Endothelial cell of umbilical vein (primary cell): ENCODE measurements at regions not wholly inside any gene's neighbourhood (a gene's known extent, or its start where the extent isn't known, plus 50 kb on each side); places are given as distances from the start of the nearest gene placed in this dataset.

ENCODE experiments used
- BruUV-seq: library from RNA; stranded (reverse); fragments of 400-500 nt; replicated peaks from 2 replicates; lab custom pipeline; 2021; lab: Mats Ljungman, UMichigan
- CTCF ChIA-PET: fragments of 300-600, 350-600 bp; sonication (Branson Sonifier 250); formaldehyde crosslinking; loops from one replicate; lab custom pipeline; 2021; ENCODE audit warnings: antibody characterized with exemption, inconsistent platforms; lab: Charles Lee
- POLR2A ChIA-PET: fragments of 300-600, 350-600 bp; sonication (Branson Sonifier 250); formaldehyde crosslinking; loops from one replicate; lab custom pipeline; 2021; ENCODE audit warnings: antibody characterized with exemption, inconsistent platforms; lab: Charles Lee
- DNase-seq: peaks from one replicate; pipeline ENCODE4 v3.0.0-alpha.2; 2011; ENCODE audit warnings: low read depth, low spot score
- FAIRE-seq: peaks from 2 replicates; lab custom pipeline; 2011; peaks lifted over from hg19 to GRCh38; lab: Jason Lieb, UNC
- H2AFZ ChIP-seq: 2 replicates; pipeline ENCODE4 v1.6.0; 2012; ENCODE audit warnings: low read depth, low read length, control low read depth, inconsistent platforms
- H3K27ac ChIP-seq: 2 replicates; pipeline ENCODE4 v1.5.1; 2011; ENCODE audit warnings: low read depth, mild to moderate bottlenecking, control low read depth, low read length, moderate library complexity; ENCODE audit not compliant: insufficient read depth
- H3K27me3 ChIP-seq, 2 experiments: 2 replicates each; pipeline versions ENCODE4 v1.6.0 to v1.6.1; 2011; ENCODE audit warnings: low read length in 2 of 2, mixed read lengths in 1 of 2; ENCODE audit not compliant: control insufficient read depth in 2 of 2, insufficient read depth in 2 of 2
- H3K36me3 ChIP-seq, 2 experiments: 2 replicates in 1 of 2; 3 replicates in 1 of 2; pipeline ENCODE4 v1.5.1; 2011; ENCODE audit warnings: low read length in 2 of 2, mild to moderate bottlenecking in 1 of 2, moderate library complexity in 1 of 2; ENCODE audit not compliant: control insufficient read depth in 2 of 2, insufficient read depth in 2 of 2; ENCODE audit errors: extremely low read depth in 1 of 2
- H3K4me1 ChIP-seq: 3 replicates; pipeline ENCODE4 v1.5.1; 2011; ENCODE audit warnings: mild to moderate bottlenecking, low read length; ENCODE audit not compliant: control insufficient read depth, insufficient read depth; ENCODE audit errors: extremely low read depth
- H3K4me2 ChIP-seq: 2 replicates; pipeline ENCODE4 v1.6.1; 2011; ENCODE audit warnings: low read length, control low read depth, mixed read lengths; ENCODE audit not compliant: insufficient read depth
- H3K4me3 ChIP-seq, 3 experiments: fragments of 200-600 bp in 1 of 3; sonication (generic), shearing (Covaris generic) in 1 of 3; replicated peaks in 1 of 3; 2 replicates each; pipeline ENCODE4 v1.5.1; 2011 to 2016; ENCODE audit warnings: control low read depth in 3 of 3, low read length in 3 of 3, mild to moderate bottlenecking in 2 of 3, inconsistent platforms in 1 of 3, low read depth in 1 of 3, moderate library complexity in 1 of 3; ENCODE audit not compliant: insufficient read depth in 1 of 3
- H3K79me2 ChIP-seq: 2 replicates; pipeline ENCODE4 v1.6.0; 2012; ENCODE audit warnings: low read length, inconsistent platforms; ENCODE audit not compliant: control insufficient read depth, insufficient read depth
- H3K9ac ChIP-seq: replicated peaks from 2 replicates; pipeline ENCODE3; 2011; ENCODE audit warnings: low read length, control low read depth; ENCODE audit not compliant: insufficient read depth; ENCODE audit errors: extremely low read depth
- H3K9me1 ChIP-seq: replicated peaks from 3 replicates; pipeline ENCODE4 v1.6.0; 2011; ENCODE audit warnings: mild to moderate bottlenecking, low read length; ENCODE audit not compliant: control insufficient read depth, insufficient read depth; ENCODE audit errors: extremely low read depth
- H3K9me3 ChIP-seq: replicated peaks from 2 replicates; pipeline ENCODE4 v1.5.1; 2012; ENCODE audit warnings: low read length, inconsistent platforms; ENCODE audit not compliant: control insufficient read depth, insufficient read depth
- H4K20me1 ChIP-seq: replicated peaks from 2 replicates; pipeline ENCODE3; 2011; ENCODE audit warnings: mild to moderate bottlenecking, low read length; ENCODE audit not compliant: control insufficient read depth, insufficient read depth; ENCODE audit errors: extremely low read depth
- CTCF ChIP-seq, 2 donors: IDR thresholded peaks; 1 replicate in 1 of 2; 2 replicates in 1 of 2; pipeline ENCODE4 v1.5.1; 2011; ENCODE audit warnings: low read length in 2 of 2, mild to moderate bottlenecking in 2 of 2, moderate library complexity in 2 of 2, control low read depth in 1 of 2, inconsistent platforms in 1 of 2, low read depth in 1 of 2; ENCODE audit not compliant: insufficient read depth in 1 of 2; ENCODE audit errors: extremely low read depth in 1 of 2
- EZH2 ChIP-seq: IDR thresholded peaks from 2 replicates; pipeline ENCODE4 v1.6.1; 2012; ENCODE audit warnings: borderline replicate concordance, low read depth, mild to moderate bottlenecking, moderate library complexity, low read length, inconsistent platforms; ENCODE audit not compliant: severe bottlenecking
- FOS ChIP-seq: IDR thresholded peaks from 2 replicates; pipeline ENCODE4 v1.6.1; 2011; ENCODE audit warnings: mild to moderate bottlenecking, low read length, moderate library complexity, borderline replicate concordance; ENCODE audit not compliant: insufficient read depth
- GATA2 ChIP-seq: IDR thresholded peaks from 2 replicates; pipeline ENCODE4 v1.7.0; 2011; ENCODE audit warnings: low read depth, mild to moderate bottlenecking, moderate library complexity, mixed read lengths, low read length; ENCODE audit not compliant: insufficient read length, insufficient read depth
- JUN ChIP-seq: IDR thresholded peaks from 2 replicates; pipeline ENCODE4 v1.6.1; 2011; ENCODE audit warnings: borderline replicate concordance, low read depth; ENCODE audit not compliant: insufficient read length, insufficient read depth
- MAX ChIP-seq: IDR thresholded peaks from 2 replicates; pipeline ENCODE4 v1.6.1; 2011; ENCODE audit not compliant: insufficient read depth, insufficient read length
- MYC ChIP-seq: IDR thresholded peaks from one replicate; pipeline ENCODE4 v1.6.1; 2011; ENCODE audit warnings: mild to moderate bottlenecking, low read depth, low read length
- POLR2A ChIP-seq: IDR thresholded peaks from 2 replicates; pipeline ENCODE4 v1.6.1; 2012; ENCODE audit warnings: low read depth, mild to moderate bottlenecking, control low read depth, low read length
- POLR2AphosphoS5 ChIP-seq: IDR thresholded peaks from 2 replicates; pipeline ENCODE4 v1.6.1; 2012; ENCODE audit warnings: low read depth, mild to moderate bottlenecking, control low read depth, low read length, moderate library complexity; ENCODE audit not compliant: insufficient read depth
- dilution Hi-C: fragments of 300-500 bp; cut with MboI; formaldehyde crosslinking; loops from one replicate; pipeline ENCODE4 v1.15.0; 2019; ENCODE audit warnings: low sequenced_read_pairs; ENCODE audit not compliant: extremely low pct_ligation_motif_present
- intact Hi-C: fragments of 100-400 bp; cut with micrococcal nuclease; formaldehyde crosslinking; loops from one replicate; pipeline ENCODE4 v1.10.0; 2022

- H3K9me1 ChIP-seq = no peaks in the 10 kb centered on the region
- dilution Hi-C loops (no loop called here), intact Hi-C loops (no loop called here)
- H3K4me2 ChIP-seq = peak overlapping the region; percentile 91
- no peaks in the 10 kb centered on the region for H3K9me3 ChIP-seq
- peak overlapping the region; percentile 64 to 88 (median 81) for H3K4me3 ChIP-seq
- no peak for TF ChIP-seq JUN
- TF ChIP-seq FOS = no peak
- no peak for TF ChIP-seq POLR2A
- TF ChIP-seq MAX = no peak
- no peak for TF ChIP-seq POLR2AphosphoS5
- no peak for TF ChIP-seq CTCF (IDR thresholded peaks at IDR 0.05; ENCODE audit: extremely low read depth in 1 of 2, insufficient read depth in 1 of 2, low read depth in 1 of 2, low read length in 2 of 2)
- TF ChIP-seq MYC = no peak
- no peak for TF ChIP-seq GATA2
- no peak for TF ChIP-seq EZH2
- ChIA-PET CTCF (interaction anchor here (1.1 to 6.9 kb wide), 3 partner anchors 16 to 65 kb away, joined by 5 to 65 read pairs (median 11); no protein-coding TSS in a partner anchor), POLR2A (no interaction called here)
- H3K27ac ChIP-seq = peak overlapping the region; percentile 68
- peak; percentile 55 for DNase-seq
- peaks cover 75% of the 10 kb centered on the region for H3K79me2 ChIP-seq
- H4K20me1 ChIP-seq = peaks cover 4% of the 10 kb centered on the region
- no peaks in the 10 kb centered on the region for H3K27me3 ChIP-seq
- no peak overlapping the region for H2AFZ ChIP-seq
- FAIRE-seq = no peak
- BruUV-seq = no TSS peak
- peaks cover 0 to 6% of the 10 kb centered on the region in 2 experiments for H3K36me3 ChIP-seq
- H3K4me1 ChIP-seq = peaks cover 52% of the 10 kb centered on the region
- H3K9ac ChIP-seq = peak overlapping the region; percentile 92
Measured at GRCh38 chr22:46072110-46072881, 78.0 kb upstream of the PPARA start.
